T47D (cell line): ENCODE measurements at regions not wholly inside any gene's neighbourhood (a gene's known extent, or its start where the extent isn't known, plus 50 kb on each side); places are given as distances from the start of the nearest gene placed in this dataset.

ENCODE experiments used
- DNase-seq, 2 experiments: peaks; one replicate each; pipeline versions ENCODE4 v3.0.0 to v3.0.0-alpha.2; 2011 to 2012; ENCODE audit warnings: low read depth in 1 of 2, low spot score in 1 of 2
- JUND ChIP-seq: IDR thresholded peaks from 2 replicates; pipeline ENCODE4 v1.6.1; 2012; ENCODE audit warnings: low read depth
- in situ Hi-C: cut with HindIII; loops from 2 replicates; pipeline ENCODE4 v1.10.0; 2016; ENCODE audit warnings: low sequenced_read_pairs, low pct_unique_long_range_greater_than_20kb

GRCh38 chr6:93516441-93516840, 97.1 kb upstream of the EPHA7 start:
- in situ Hi-C loops = no loop called here
- no peak for TF ChIP-seq JUND
- no peak for DNase-seq

- no peak for DNase-seq
- in situ Hi-C loops = no loop called here
- no peak for TF ChIP-seq JUND
These were observed 96.4 kb upstream of the EPHA7 start for GRCh38 chr6:93515736-93516135.

GRCh38 chr6:93498713-93499112, 79.4 kb upstream of the EPHA7 start:
- TF ChIP-seq JUND = no peak
- in situ Hi-C loops = no loop called here

GRCh38 chr6:93496548-93496947, 77.2 kb upstream of the EPHA7 start:
- DNase-seq = no peak
- in situ Hi-C loops = no loop called here
- no peak for TF ChIP-seq JUND

More at GRCh38 chr6:93498713-93499112, 79.4 kb upstream of the EPHA7 start:
- DNase-seq = no peak

DNA sequence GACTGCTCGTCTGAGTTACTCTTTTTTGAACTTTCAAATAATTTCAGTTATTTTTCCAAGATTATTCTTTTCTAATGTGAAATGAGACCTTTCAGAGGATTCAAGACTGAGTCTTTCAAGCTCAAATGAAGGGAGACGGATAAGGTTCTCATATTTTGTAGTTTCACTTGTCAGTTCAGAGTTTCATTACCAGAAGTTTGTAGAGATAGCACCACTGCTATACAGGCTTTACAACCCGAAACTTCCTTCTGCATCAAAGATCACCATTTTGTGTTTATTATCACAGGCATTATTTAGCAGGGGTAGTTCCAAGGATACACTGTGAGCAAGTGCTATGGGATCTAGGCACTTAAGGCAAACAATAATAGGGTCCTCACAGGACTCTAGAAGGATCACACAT, 74.7 kb upstream of the EPHA7 start:
- TF ChIP-seq JUND = no peak
- no peak for DNase-seq
- in situ Hi-C loops = no loop called here

DNA sequence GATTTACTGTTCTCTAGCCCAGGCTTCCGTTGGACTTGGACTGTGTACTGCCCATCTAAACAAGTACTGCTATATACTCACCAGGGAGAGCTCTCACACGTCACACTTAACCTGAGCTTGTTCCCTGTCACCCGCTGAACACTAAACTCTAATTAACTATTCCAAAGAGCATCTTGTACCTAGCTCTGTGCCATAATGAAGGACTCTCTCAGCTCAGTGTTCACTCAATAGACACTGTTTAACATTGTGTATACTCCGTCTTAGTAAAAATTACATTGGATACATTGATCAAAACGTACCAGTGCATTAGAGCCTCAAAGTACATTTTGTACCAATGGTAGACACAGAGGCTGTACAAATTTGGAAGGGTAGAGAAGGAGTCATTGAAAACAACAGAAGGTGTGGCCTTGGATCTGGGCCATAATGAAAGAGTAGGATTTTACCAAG, 55.4 kb upstream of the EPHA7 start:
- TF ChIP-seq JUND = no peak
- in situ Hi-C loops = no loop called here
- no peak for DNase-seq

DNA sequence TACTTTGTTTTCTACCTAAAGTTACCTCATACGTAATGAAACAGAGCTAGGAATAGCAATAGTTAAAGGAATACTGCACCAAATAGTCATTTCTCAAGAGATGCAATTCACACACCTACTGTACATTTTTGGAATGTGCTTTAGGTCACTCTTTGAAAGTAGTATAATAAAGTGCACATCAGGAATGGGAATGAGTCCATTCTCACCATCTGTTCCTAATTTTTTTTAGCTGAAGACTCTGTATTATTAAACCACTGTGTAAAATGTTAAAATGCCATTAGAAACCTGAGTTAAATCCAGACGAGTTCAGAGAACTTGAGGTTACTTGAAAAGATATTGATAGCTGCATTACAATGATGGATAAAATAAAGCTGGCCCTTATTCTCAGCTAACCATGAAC, 51.9 kb upstream of the EPHA7 start:
- in situ Hi-C loops = no loop called here
- DNase-seq = no peak
- TF ChIP-seq JUND = no peak
